ENCODE measurements at regions not wholly inside any gene's neighbourhood (a gene's known extent, or its start where the extent isn't known, plus 50 kb on each side); places are given as distances from the start of the nearest gene placed in this dataset.

DNA sequence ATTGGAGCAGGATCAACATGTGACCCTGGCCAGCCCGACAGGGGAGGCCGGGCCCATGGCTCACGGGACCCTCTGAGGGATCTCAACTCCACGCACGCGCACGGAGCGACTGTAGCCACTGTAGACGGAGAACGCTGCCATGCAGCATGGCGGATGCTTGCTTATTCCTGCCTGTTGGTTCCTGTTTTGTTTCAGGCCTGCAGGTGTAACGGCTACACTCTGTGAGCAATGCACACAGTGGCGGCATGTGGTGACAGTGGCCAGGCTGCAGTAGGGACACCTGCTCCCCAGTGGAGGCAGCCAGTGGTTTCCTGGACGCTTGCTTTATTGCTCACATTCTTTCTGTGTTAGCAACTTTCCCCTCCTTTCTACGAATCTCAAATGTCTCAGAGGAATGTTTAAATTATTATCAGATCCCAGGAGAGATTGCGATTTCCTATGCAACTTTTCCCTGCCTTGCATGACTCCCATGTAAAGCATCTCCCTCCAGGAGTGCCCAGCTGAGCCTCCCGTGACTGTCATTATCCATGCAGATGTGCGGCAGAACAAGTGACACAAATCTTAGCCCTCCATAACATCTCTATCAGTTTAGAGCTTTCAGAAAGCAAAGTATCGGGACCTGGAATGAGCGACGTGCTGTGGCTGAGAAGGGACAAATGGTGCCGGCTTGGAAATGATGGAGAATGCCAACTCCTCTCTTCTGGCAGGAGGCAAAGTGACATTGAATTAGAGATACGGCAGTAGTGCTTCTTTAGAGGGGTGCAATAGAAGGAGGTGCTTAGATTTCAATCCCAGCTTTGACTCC lies 209.7 kb downstream of the ASB1 start:
- no peak for TF ChIP-seq EZH2 (IDR thresholded peaks at IDR 0.05; ENCODE audit: insufficient read depth, poor library complexity, severe bottlenecking)
- TF ChIP-seq EZH2phosphoT487 (IDR thresholded peaks at IDR 0.05; ENCODE audit: insufficient read depth, low read depth) = no peak

Data from GM23248 (cell line).